SIG-M5 (cell line): ENCODE measurements at regions not wholly inside any gene's neighbourhood (a gene's known extent, or its start where the extent isn't known, plus 50 kb on each side); places are given as distances from the start of the nearest gene placed in this dataset.
"Not testable (repeated sequence)": the region's sequence is repeated elsewhere in the genome, so short reads cannot be mapped to it uniquely, and the experiment has no call there.

Source experiments
- DNase-seq: peaks from one replicate; lab custom pipeline; 2025; lab: John Stamatoyannopoulos, UW

- no peak for DNase-seq
Observed at GRCh38 chr4:45475548-45475947, 648.3 kb downstream of the GABRG1 start.

DNA sequence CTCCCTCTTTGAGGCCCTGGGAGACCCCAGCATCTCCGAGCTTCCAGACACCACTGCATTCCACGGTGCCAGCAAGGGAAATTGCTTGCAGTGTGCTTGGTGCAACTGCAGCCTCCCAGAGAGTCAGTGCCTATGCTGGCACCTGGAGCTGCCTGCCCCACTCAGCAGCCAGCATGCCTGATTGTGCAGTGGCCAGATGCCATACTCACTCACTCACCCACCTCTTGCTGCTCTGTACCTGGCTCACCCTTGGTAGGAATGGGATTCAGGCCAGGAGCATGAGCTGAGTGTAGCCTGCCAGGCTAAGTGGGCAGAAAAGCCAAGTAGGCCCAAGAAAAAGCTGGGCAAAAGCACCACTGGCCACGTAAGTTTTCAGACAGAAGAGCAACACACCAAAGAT lies 651.4 kb downstream of the GABRG1 start:
- DNase-seq = no peak

GRCh38 chr4:45471335-45471734 lies 652.5 kb downstream of the GABRG1 start:
- DNase-seq = no peak

DNA sequence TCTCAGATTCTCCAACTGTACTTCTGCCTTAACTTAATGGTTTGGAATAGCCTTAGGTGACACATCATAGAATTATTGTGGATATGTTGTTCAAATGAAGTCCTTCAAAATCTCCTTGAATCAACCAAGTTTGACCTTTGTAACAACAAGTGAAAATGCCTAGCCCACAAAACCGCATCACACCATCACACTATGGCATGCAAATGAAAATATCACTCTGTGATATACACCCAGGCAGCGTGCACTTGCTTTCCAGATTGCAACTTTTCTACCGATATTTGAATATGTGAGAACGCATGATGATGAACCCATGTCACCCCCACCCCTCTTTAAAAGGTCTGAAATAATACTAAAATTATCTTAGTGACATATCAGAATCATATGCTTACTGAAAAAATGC lies 656.7 kb downstream of the GABRG1 start:
- no peak for DNase-seq

DNA sequence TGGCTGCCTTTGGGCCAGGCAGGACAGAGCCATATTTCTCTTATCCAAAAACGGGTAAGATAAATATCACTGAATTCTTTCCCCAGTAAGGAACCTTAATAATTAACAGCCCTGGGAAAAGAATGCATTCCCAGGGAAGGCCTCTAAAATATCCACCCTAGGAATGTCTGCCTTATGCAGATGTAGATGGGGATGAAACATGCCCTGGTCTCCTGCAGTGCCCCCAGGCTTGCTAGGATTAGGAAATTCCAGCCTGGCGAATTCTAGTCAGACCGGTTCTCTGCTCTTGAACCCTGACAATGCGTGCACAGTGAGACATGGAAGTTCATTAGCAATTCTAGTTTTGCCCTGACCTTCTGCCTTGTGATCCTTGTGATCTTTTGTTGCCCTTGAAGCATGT lies 663.7 kb downstream of the GABRG1 start:
- DNase-seq = not testable (repeated sequence)

GRCh38 chr4:45455217-45455616 lies 668.6 kb downstream of the GABRG1 start:
- no peak for DNase-seq

GRCh38 chr4:45453258-45453853 lies 670.5 kb downstream of the GABRG1 start:
- DNase-seq = no peak

DNA sequence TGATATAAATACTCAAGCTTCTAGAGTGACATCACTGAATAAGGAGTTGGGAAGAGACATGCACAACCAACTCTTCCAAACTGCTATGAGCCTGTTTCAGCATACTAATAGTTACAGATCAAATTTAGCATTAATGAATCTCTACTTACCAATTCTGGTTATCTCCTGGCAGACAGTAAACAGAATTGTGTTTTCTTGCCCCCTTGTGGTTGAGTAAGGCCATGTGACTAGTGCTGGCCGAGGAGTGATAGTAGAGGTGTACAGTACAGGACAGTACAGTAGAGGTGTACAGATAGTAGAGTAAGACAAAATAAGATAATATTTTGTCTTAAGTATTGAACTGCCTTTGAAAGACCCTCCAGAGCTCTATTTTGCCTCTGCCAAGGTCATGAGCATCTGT lies 681.4 kb downstream of the GABRG1 start:
- DNase-seq = no peak

DNA sequence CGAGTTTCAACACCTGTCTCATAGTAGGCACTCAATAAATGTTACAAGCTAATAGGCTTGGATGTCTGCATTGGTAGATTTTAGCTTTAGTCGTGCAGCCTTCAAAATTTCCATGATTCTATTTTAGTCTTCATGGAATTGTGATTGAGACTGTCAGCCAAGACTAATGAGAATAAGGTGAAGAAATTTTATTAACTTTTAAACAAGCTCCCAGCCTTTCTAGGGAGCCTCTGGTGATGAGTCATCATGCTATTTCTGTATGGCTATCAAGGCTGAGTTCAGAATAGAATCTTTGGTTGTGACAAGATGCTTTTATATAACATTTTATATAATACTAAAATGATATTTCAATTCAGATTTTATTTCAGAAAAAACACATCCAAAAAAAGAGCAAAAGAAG lies 685.8 kb downstream of the GABRG1 start:
- DNase-seq = no peak

- DNase-seq = no peak
Observed at GRCh38 chr4:45437381-45437780, 686.5 kb downstream of the GABRG1 start.

DNA sequence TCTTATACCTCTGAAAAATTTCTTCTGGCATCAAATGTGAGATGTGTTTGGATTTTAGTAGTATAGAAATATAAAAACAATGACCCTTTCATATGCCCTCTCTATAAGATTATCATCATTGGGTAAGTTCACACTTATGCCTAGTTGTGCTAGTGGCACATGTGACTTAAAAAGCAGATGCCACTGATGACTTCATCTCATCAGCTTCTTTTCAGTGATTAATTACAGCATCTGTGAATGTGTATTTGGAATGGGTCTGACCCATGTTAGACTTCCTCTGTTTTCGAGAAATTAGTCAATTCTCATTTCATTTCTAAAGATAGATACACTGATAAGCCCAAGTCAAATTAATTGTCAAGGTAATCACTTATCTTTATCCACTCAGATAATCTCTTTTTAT lies 698.7 kb downstream of the GABRG1 start:
- no peak for DNase-seq

GRCh38 chr4:45423896-45424295 lies 697.5 kb upstream of the GNPDA2 start:
- DNase-seq = no peak

GRCh38 chr4:45420091-45420674 lies 693.8 kb upstream of the GNPDA2 start:
- not testable (repeated sequence) for DNase-seq

- no peak for DNase-seq
Observed at GRCh38 chr4:45410701-45411210, 684.4 kb upstream of the GNPDA2 start.

DNA sequence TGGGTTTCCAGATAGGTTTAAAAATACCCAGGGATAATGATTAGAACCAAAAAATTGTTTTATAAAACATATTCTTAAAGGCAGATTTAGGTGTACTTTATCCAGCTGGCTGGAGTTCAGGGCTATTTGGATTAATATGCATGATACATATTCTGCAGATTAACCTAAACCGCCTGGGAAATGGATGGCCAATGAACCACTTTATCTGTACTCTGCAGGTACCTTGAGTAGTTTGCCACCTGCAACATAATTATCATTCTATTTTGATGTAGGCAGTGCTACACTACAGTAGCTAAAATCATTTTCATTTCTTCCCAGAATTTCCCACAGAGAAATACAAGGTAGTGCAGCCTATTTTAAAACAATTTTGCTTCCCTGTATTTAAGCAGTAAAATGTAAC lies 683.2 kb upstream of the GNPDA2 start:
- DNase-seq = no peak

DNA sequence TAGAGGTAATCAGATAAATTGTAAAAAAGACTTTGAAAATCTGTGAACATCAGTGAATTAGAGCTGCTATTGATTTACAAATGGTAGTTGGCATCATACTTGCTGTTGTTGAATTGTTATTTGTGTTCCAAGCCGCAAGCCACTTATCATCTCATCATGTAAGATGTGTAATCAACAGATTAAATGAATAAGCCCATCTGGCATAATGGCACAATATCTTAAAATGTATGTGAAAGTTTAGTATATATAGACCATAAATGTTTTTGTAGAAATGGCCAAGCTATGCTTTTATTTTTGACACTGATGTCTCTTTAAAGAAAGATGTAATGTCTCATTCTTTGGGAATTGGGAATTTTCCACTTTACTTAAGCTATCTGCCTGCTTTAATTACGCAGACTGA lies 682.6 kb upstream of the GNPDA2 start:
- DNase-seq = no peak

DNA sequence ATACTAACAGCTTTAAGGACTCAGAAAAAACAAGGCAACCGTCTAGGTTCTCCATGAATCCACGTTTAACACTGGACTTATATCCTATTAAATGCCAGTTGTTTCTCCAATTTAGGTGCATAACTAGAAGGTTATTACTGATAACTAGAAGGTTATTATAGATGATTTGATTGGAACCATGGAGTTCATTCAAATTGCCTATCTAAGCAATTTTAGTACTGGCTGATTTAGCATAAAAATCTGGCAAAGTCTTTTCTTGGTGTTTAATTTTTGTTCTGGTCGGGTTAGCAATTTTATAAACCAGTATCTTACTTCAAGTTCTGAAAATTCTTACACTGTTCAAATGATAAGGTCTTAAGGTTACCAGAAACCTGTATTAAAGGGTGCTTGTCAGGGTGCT lies 672.8 kb upstream of the GNPDA2 start:
- no peak for DNase-seq

- DNase-seq = no peak
Observed at GRCh38 chr4:45385306-45385705, 659.0 kb upstream of the GNPDA2 start.

DNA sequence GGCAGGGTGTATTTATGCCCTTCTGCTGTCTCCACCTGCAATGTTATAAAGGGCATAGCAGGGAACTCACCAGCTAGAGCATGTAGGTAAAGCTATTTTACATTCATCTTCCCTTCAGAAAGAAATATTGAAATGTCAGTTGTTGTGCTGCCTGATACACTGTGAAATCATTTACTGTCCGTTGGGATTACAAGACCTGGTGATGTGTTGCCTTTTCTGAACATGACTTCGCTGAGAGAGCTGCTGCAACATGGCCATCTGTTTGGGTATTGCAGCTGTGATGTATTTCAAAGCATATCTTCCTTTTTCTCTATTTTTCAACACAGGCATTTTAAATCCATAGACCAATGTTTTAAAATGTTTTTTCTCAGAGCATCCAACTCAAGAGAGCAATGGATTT lies 644.1 kb upstream of the GNPDA2 start:
- DNase-seq = no peak

DNA sequence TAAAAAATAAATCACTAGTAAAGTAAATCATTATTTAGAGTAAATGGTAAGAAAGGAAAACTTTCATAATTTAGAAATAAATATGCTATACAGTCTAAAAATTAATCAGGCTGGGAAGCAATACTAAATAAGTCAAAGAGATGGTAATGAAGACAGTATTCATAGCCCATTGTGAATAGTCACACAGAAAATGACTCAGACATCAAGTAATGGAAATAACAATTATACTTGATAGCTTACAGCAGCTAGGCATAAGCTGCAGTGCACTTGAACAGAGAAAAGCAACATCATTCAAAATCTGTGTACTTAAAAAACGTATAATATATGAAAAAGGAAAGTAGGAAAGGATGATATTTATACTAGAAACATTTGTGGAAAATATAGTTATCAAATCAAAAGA lies 642.5 kb upstream of the GNPDA2 start:
- DNase-seq = no peak

GRCh38 chr4:45363931-45364330 lies 637.6 kb upstream of the GNPDA2 start:
- DNase-seq = no peak

GRCh38 chr4:45358573-45359506 lies 632.5 kb upstream of the GNPDA2 start:
- DNase-seq = no peak

- no peak for DNase-seq
Observed at GRCh38 chr4:45353161-45353560, 626.8 kb upstream of the GNPDA2 start.
